Fibroblast of skin of abdomen (primary cell): ENCODE measurements at regions not wholly inside any gene's neighbourhood (a gene's known extent, or its start where the extent isn't known, plus 50 kb on each side); places are given as distances from the start of the nearest gene placed in this dataset.
A peak's percentile ranks its signal among the peaks of the same experiment; 100 is the strongest.
"Not testable (repeated sequence)": the region's sequence is repeated elsewhere in the genome, so short reads cannot be mapped to it uniquely, and the experiment has no call there.

Experiments
- DNase-seq: peaks from one replicate; pipeline ENCODE4 v3.0.0-alpha.2; 2013

DNA sequence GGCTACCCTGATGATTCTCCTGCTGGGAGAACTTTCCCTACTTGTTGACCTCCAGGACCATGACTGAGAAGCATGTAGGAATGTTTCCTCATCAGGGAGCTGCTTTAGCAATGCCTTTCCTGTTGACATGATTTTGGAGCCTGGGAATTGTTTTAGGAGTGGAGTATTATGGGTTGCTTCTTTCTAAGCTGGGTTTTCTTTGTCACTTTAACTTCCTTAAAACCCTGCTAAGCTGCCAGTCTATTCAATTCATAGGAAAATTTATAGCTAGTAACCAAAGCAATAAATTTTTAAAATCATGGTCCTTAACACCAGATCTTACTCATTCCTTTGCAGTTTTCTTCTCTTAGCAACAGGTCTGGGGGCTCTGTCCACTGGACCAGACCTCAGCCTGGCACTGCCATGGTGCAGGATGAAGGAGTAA lies 125.6 kb upstream of the TACR1 start:
- no peak for DNase-seq

- no peak for DNase-seq
Measured at GRCh38 chr2:75324141-75324540, 124.8 kb upstream of the TACR1 start.

GRCh38 chr2:75321599-75321922 lies 122.2 kb upstream of the TACR1 start:
- no peak for DNase-seq

DNA sequence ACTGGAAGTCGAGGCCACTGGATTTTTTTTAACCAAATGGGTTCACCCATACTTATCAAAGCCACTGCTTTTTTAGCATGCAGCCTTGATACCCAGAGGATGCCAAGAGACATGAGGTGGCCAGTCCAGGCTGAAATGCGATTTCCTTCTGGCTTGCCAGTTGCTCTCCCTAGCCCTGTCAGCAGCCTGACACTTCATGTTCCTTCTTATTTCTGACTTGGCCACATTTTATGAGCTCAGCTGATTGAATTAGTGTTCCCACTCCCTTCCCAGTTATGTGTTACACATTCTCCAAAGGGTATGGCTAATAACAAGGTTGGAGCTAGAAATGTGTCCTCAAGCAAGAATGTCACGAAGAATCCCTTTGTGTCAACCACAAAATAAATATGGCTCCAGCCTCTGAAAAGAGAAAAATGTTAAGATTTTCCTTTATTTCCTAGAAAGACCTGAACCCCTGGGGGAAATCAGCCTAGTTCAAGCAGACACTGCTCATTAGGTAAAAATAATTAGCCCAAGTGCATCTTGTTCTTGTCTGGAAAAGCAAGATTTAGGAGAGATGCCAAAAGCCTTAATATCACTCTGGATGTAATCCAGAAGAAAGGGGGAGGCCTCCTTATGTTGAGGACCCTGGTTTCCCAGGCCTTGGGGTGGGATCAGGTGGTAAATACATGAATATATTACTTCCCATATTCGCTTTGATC lies 121.7 kb upstream of the TACR1 start:
- peak; percentile 4 for DNase-seq

GRCh38 chr2:75319951-75320350 lies 120.6 kb upstream of the TACR1 start:
- no peak for DNase-seq

- no peak for DNase-seq
Measured at GRCh38 chr2:75317802-75318201, 118.5 kb upstream of the TACR1 start.

DNA sequence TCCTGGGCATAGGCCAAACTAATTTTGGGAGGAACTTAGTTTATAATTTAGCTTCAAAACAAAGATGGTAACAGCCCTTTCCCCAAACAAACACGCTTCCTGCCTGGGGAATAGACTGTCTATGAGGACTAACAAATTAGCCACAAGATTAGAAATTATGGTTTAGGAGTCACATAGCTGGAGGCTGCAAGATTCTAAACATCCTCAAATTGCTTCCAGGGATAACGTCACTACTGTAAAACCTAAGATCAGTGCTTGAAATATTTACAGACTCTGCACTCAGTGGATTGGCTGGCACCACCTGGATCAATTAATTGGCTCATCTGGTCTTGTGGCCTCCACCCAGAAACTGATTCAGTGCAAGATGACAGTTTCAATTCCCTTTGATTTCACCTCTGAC lies 118.0 kb upstream of the TACR1 start:
- DNase-seq, result no peak

DNA sequence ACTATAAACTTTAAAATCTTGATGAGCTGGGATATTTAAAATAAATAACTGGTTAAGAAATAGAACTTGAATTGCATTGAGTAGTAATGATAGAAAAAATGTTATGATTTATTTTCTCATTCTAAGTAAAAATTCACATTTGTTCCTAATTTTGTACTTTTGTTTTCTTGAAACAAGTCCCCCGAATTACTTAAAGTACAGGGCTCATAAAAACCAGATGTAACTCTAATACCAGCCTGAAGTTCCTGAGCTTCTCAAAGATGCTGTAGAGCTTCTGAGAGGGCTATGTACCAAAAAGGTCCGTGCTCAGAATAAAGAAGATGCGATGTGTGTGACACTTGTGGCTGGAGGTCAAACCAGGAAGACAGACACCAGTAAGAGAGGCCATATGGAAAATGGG lies 116.1 kb upstream of the TACR1 start:
- no peak for DNase-seq

GRCh38 chr2:75311993-75312392 lies 112.7 kb upstream of the TACR1 start:
- no peak for DNase-seq

DNA sequence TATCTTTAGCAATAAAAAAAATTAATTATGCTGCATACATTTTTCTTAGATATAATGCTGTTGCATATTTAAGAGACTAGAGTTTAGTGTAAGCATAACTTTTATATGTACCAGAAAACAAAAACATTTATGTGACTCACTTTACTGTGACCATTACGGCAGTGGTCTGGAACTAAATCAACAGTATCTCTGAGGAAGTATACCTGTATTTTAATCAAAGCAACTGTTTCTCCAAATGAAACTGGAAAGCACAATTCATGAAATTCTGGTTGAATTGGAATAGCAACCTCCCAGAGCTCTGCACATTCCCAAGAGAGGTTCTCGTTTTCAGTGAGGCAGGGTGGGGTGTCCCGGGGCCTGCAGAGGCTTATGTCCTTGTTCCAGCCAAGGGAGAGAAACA lies 112.2 kb upstream of the TACR1 start:
- DNase-seq, result no peak

- DNase-seq, result peak; percentile 22
Measured at GRCh38 chr2:75310876-75311275, 111.6 kb upstream of the TACR1 start.

DNA sequence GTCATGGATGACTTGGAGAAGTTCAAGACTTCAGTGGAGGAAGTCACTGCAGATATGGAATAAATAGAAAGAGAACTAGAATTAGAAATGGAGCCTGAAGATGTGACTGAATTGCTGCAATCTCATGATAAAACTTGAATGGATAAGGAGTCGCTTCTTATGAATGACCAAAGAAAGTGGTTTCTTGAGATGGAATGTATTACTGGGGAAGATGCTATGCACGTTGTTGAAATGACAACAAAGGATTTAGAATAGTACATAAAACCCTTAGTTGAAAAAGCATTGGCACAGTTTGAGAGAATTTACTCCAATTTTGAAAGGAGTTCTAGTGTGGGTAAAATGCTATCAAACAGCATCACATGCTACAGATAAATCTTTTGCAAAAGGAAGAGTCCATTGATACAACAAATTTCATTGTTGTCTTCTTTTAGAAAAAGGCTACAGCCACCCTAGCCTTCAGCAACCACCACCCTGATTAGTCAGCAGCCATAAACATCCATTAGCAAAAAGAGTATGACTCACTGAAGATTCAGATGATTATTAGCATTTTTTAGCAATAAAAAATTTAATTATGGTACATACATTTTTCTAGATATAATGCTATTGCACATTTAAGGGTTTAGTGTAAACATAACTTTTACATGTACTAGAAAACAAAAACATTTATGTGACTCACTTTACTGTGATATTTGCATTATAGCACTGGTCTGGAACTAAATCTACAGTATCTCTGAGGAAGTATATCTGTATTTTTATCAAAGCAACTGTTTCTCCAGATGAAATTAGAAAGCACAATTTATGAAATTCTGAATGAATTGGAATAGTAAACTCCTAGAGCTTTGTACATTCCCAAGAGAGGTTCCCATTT lies 110.5 kb upstream of the TACR1 start:
- DNase-seq, result peak; percentile 30

DNA sequence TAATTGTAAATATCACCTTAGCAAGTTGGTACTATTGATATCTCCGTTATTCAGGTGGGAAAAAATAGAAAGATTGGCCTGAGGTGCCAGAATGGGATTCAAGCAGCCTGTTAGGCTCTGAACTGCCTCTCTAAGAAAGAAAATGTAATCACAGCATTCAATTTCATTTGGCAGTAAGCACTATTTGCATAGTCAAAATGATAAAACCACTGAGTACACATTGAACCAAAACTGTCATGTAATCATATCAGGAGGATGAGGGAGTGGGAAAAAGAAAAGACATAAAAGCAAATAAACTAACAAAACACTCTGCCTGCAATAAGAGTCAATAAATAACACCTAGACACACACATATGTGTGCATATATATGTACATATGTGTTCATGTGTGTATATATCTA lies 103.9 kb upstream of the TACR1 start:
- DNase-seq, result no peak

- DNase-seq, result no peak
Measured at GRCh38 chr2:75294362-75294761, 95.0 kb upstream of the TACR1 start.

DNA sequence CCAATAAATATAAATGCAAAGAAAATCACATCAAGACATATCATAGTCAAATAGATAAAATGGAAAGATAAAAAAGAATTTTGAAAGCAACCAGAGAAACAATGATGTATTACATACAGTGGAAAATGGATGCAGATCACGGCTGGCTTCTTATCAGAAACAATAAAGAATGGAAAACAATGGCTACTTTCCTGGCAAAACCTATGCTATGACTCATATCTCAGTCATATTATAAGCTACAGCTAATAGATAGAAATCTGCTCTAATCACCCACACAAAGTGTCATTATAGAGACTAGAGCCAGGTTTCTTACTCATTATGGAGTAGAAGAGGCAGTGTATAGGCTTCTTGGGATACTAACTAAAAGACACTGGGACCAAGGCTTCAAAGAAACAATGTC lies 93.5 kb upstream of the TACR1 start:
- DNase-seq, result peak; percentile 72

- DNase-seq, result peak; percentile 41
Measured at GRCh38 chr2:75290600-75291150, 91.4 kb upstream of the TACR1 start.

- DNase-seq, result peak; percentile 36
Measured at GRCh38 chr2:75289771-75290170, 90.5 kb upstream of the TACR1 start.

DNA sequence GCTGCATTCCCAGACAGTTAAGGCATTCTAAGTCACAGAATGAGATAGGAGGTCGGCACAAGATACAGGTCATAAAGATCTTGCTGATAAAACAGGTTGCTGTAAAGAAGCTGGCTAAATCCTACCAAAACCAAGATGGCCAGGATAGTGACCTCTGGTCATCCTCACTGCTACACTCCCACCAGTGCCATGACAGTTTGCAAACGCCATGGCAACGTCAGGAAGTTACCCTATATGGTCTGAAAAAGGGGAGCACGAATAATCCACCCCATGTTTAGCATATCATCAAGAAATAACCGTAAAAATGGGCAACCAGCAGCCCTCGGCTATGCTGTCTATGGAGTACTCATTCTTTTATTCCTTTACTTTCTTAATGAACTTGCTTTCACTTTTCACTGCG lies 89.9 kb upstream of the TACR1 start:
- not testable (repeated sequence) for DNase-seq

GRCh38 chr2:75288760-75289159 lies 89.4 kb upstream of the TACR1 start:
- DNase-seq, result no peak

DNA sequence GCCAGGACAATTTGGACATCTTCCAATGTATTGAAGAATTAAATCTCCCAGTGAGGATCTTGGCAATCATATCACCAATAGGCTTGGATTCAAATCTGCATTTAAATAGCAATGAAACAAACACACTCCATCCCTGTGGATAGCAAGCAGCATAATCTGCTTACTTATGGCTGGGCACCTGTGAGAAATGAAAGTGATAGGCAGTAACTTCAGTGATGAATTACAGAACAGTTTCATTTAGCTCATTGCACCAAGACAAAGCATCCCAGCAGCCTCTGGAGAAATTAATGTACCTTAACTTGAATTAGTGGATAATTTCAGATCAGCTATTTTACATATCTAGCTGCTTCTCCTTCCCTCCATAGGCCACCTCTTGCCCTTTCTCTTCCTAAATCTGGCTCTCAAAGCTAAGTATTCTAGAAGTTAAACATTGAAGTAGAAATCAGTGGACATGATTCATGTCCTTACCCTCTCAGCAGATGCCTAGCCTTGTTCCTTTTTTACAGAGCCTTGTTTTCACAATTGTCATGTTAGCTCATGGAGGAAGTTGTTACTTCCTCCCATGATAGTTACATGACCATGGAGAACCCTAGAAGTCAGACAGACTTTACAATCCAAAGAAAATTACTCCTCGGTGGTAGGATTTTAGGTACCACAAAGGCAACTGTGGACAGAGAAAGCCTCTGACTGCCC lies 88.5 kb upstream of the TACR1 start:
- DNase-seq, result no peak

- no peak for DNase-seq
Measured at GRCh38 chr2:75284345-75284744, 85.0 kb upstream of the TACR1 start.

DNA sequence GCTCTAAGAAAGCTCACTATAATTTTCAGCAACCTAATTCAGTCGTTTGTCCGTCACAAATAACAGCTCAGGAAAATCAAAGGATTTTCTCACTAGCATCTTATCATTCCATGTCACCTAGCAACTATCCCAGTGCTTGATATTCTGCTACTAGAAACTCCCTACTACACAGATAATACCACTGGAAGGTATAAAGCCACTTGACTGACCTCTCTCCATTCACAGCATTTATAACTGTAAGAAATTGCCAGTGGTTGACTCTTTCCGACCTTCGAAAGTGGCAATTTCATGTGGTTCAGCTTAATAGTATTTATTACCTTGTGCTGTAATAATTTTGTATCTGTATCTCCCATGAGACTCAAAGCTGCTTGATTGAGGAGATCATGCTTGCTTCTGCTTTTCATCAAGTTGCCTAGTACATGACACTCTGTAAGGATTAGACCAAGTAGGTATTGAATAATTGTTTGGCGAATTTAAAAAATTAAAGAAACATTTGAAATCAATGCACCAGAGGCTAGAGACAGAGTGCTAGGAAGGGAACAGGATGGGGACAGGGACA lies 79.6 kb upstream of the TACR1 start:
- no peak for DNase-seq

DNA sequence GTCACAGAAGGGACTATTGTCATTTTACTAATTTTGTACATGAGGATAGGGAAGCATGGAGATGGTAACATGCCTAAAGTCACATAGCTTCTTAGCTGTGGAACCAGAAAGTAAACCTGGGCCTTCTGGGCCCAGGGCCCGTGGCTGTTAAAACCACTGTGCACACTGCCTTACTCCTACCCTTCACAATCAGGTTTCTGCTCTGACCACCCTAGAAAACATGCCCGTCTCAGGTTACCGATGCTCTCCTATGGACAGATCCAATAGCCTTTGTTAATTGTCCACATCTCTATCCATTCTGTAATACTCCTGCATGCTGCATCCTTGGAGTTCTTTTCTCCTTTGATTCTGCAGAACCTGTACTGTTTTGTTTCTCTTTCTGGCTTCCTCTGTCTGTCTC lies 79.0 kb upstream of the TACR1 start:
- DNase-seq, result no peak
